ENCODE measurements at regions not wholly inside any gene's neighbourhood (a gene's known extent, or its start where the extent isn't known, plus 50 kb on each side); places are given as distances from the start of the nearest gene placed in this dataset.
"Not testable (repeated sequence)": the region's sequence is repeated elsewhere in the genome, so short reads cannot be mapped to it uniquely, and the experiment has no call there.

DNA sequence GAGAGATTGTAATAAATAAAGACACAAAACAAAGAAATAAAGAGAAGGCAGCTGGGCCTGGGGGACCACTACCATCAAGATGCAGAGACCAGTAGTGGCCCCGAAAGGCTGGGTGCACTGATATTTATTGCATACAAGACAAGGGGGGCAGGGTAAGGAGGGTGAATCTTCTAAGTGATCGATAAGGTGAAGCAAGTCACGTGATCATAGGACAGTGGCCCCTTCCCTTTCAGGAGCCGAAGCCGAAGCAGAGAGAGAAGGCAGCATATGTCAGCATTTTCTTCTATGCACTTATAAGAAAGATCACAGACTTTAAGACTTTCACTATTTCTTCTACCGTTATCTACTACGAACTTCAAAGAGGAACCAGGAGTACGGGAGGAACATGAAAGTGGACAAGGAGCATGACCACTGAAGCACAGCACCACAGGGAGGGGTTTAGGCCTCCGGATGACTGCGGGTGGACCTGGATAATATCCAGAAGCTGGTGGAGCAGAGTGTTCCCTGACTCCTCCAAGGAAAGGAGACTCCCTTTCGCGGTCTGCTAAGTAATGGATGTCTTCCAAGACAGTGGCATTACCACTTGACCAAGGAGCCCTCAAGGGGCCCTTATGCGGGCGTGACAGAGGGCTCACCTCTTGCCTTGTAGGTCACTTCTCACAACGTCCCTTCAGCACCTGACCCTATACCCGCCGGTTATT, 126.4 kb downstream of the RBM46 start:
- H3K27me3 ChIP-seq (ENCODE audit: control insufficient read depth, insufficient read depth, low read length); H3K36me3 ChIP-seq (ENCODE audit: control insufficient read depth, insufficient read depth, low read length); H3K4me3 ChIP-seq (ENCODE audit: low read depth, low read length): not testable (repeated sequence)
- DNase-seq (ENCODE audit: low read depth), result peak; percentile 25

DNA sequence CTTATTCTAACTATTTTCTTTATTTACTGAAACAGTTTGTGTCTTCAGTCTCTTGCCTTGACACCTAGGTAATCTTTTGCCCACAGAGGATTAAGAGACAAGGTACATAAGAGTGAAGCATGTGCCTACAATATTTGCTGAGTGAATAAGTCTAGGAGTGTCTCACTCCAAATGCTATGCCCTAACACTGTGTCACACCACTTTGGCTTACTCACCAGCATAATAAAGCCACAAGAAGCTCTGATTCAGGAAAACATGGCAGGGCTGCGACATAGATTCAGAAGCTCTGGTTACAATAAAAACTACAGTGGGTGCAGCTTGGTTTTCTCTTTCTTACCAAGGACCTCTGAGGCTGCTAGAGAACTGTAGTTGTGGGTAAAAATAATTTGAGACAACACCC, 127.1 kb downstream of the RBM46 start:
- Histone ChIP-seq H3K27me3 (ENCODE audit: control insufficient read depth, insufficient read depth, low read length) (no peaks in the 10 kb centered on the region), H3K36me3 (ENCODE audit: control insufficient read depth, insufficient read depth, low read length) (no peaks in the 10 kb centered on the region), H3K4me3 (ENCODE audit: low read depth, low read length) (no peak overlapping the region)
- TF ChIP-seq, protein P1, sequence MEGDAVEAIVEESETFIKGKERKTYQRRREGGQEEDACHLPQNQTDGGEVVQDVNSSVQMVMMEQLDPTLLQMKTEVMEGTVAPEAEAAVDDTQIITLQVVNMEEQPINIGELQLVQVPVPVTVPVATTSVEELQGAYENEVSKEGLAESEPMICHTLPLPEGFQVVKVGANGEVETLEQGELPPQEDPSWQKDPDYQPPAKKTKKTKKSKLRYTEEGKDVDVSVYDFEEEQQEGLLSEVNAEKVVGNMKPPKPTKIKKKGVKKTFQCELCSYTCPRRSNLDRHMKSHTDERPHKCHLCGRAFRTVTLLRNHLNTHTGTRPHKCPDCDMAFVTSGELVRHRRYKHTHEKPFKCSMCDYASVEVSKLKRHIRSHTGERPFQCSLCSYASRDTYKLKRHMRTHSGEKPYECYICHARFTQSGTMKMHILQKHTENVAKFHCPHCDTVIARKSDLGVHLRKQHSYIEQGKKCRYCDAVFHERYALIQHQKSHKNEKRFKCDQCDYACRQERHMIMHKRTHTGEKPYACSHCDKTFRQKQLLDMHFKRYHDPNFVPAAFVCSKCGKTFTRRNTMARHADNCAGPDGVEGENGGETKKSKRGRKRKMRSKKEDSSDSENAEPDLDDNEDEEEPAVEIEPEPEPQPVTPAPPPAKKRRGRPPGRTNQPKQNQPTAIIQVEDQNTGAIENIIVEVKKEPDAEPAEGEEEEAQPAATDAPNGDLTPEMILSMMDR (IDR thresholded peaks at IDR 0.05; ENCODE audit: insufficient read depth, low read length, poor library complexity, severe bottlenecking), result no peak
- DNase-seq (ENCODE audit: low read depth), result peak; percentile 78

DNA sequence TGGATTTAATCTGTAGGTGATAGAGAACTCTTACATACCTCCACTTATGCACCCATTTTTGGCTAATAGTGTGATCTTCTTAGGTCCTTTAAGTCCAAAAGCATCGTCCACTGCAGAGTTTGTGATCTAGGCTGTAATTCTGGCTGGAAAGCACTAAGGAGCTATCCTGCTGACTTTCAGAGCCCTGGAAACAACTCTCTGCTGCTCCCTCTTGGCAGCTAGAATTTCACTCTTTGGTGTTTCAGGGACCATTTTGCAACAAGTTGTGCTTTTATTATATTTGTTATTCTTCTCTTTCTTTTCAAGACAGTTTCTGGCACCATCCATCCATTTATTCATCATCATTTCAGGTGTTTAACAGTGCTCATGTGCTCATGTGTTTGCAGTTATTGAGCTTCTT, 130.0 kb downstream of the RBM46 start:
- DNase-seq (ENCODE audit: low read depth), result no peak
- Histone ChIP-seq H3K36me3 (ENCODE audit: control insufficient read depth, insufficient read depth, low read length) (no peaks in the 10 kb centered on the region), H3K27me3 (ENCODE audit: control insufficient read depth, insufficient read depth, low read length) (no peaks in the 10 kb centered on the region), H3K4me3 (ENCODE audit: low read depth, low read length) (no peak overlapping the region)
- TF ChIP-seq, protein P1 (IDR thresholded peaks at IDR 0.05; ENCODE audit: insufficient read depth, low read length, poor library complexity, severe bottlenecking), result peak; percentile 38

DNA sequence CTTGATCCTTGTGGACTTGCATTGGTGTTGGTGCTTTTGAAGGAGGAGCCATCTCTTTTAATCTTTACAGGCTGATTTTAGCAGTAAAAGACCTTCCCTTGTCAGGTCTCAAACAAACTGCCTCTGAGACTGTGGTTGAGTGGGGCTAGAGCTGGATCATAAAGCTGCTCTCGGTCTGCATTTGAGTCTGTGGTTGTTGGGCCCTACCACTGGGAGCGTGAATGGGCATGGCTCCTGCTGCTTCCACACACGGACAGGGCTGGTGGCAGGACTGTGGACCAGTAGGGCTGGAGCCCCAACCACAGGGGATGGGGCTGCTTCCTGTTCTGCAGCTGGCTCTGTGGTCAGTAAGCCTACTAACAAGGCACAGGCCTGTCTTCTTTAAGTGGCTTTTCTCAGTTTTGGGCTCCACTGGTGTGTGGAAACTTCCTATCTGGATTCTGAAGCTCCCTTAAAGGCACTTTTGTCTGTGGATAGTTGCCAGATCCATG, 130.6 kb downstream of the RBM46 start:
- TF ChIP-seq, protein P1 (IDR thresholded peaks at IDR 0.05; ENCODE audit: insufficient read depth, low read length, poor library complexity, severe bottlenecking), result no peak
- no peaks in the 10 kb centered on the region for H3K27me3 ChIP-seq (ENCODE audit: control insufficient read depth, insufficient read depth, low read length)
- DNase-seq (ENCODE audit: low read depth), result no peak
- no peak overlapping the region for H3K4me3 ChIP-seq (ENCODE audit: low read depth, low read length)
- no peaks in the 10 kb centered on the region for H3K36me3 ChIP-seq (ENCODE audit: control insufficient read depth, insufficient read depth, low read length)

DNA sequence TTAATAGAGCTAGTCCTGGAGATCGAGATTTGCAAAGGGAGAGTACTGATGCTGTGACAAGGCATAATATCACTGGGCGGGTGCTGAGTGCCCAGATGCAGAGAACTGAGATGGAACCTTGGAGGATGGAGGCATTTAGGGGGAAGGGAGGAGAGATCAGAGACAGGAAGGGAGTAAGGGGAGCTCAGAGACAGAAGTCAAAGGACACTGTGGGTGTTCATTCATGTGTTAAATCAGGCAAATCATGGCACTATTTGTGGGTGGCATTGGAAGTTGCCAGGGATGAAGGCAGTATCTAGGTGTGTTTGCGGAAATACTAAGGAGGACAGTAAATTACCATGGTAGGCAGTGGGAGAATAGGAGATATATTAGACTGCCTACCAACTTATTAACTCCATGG, 135.0 kb downstream of the RBM46 start:
- no peaks in the 10 kb centered on the region for H3K27me3 ChIP-seq (ENCODE audit: control insufficient read depth, insufficient read depth, low read length)
- DNase-seq (ENCODE audit: low read depth), result no peak
- TF ChIP-seq, protein P1 (IDR thresholded peaks at IDR 0.05; ENCODE audit: insufficient read depth, low read length, poor library complexity, severe bottlenecking), result no peak
- no peak overlapping the region for H3K4me3 ChIP-seq (ENCODE audit: low read depth, low read length)
- H3K36me3 ChIP-seq (ENCODE audit: control insufficient read depth, insufficient read depth, low read length), result no peaks in the 10 kb centered on the region

DNA sequence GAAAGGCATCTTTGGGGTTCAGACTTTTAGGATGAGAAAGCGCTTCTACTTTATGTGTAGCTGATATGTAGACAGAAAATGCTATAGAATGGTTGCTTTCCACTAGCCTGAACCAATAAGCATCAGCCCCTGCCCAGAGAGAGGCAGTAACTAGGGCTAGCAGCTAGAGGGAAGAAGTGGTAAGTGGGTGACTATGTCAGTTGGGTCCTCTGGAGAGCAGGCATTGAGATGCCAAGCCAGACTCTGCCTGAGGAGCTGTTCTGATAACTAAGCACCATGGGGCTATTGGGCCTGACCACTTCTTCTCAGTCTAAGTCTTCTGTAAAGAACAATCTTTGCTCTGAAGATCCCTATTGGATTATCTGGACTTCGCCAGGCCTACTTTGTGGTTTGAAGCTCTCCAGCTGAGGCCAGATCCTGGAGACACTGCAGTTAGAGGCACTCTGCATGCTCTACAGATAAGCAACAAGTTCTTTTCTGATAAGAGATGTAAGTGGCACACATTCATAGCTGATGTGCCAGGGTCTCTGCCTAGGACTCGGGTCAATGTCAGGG, 146.1 kb downstream of the RBM46 start:
- Histone ChIP-seq H3K36me3 (ENCODE audit: control insufficient read depth, insufficient read depth, low read length) (no peaks in the 10 kb centered on the region), H3K27me3 (ENCODE audit: control insufficient read depth, insufficient read depth, low read length) (no peaks in the 10 kb centered on the region), H3K4me3 (ENCODE audit: low read depth, low read length) (no peak overlapping the region)
- TF ChIP-seq, protein P1 (IDR thresholded peaks at IDR 0.05; ENCODE audit: insufficient read depth, low read length, poor library complexity, severe bottlenecking), result no peak
- no peak for DNase-seq (ENCODE audit: low read depth)
